CD14-positive monocyte (primary cell): ENCODE measurements at regions not wholly inside any gene's neighbourhood (a gene's known extent, or its start where the extent isn't known, plus 50 kb on each side); places are given as distances from the start of the nearest gene placed in this dataset.

ENCODE experiments used
- DNase-seq, 3 donors: peaks; one replicate each; pipeline ENCODE4 v3.0.0-alpha.2; 2011 to 2022
- H2AFZ ChIP-seq: 2 replicates; pipeline ENCODE4 v1.6.0; 2012; ENCODE audit warnings: mild to moderate bottlenecking, low read depth, low read length, inconsistent platforms; ENCODE audit not compliant: insufficient read depth, poor library complexity, severe bottlenecking
- H3K27ac ChIP-seq, 2 donors: 1 replicate in 1 of 2; 2 replicates in 1 of 2; pipeline ENCODE4 v1.5.1; 2012 to 2013; ENCODE audit warnings: low read length in 2 of 2, control low read depth in 1 of 2, inconsistent platforms in 1 of 2, low read depth in 1 of 2, mild to moderate bottlenecking in 1 of 2
- H3K27me3 ChIP-seq, 2 donors: one replicate each; pipeline versions ENCODE4 v1.6.0 to v1.6.1; 2011 to 2013; ENCODE audit warnings: low read length in 2 of 2; ENCODE audit not compliant: control insufficient read depth in 2 of 2, insufficient read depth in 2 of 2
- H3K36me3 ChIP-seq, 2 donors: replicated peaks in 1 of 2; 1 replicate in 1 of 2; 2 replicates in 1 of 2; pipeline versions ENCODE4 v1.5.1 to v1.6.1; 2012 to 2013; ENCODE audit warnings: low read length in 2 of 2, control low read depth in 1 of 2, inconsistent platforms in 1 of 2, mild to moderate bottlenecking in 1 of 2; ENCODE audit not compliant: insufficient read depth in 2 of 2, control insufficient read depth in 1 of 2
- H3K4me1 ChIP-seq, 2 donors: 1 replicate in 1 of 2; 2 replicates in 1 of 2; pipeline versions ENCODE4 v1.5.1 to v1.6.1; 2012 to 2013; ENCODE audit warnings: low read length in 2 of 2, control low read depth in 1 of 2, inconsistent platforms in 1 of 2, mild to moderate bottlenecking in 1 of 2, moderate library complexity in 1 of 2; ENCODE audit not compliant: insufficient read depth in 2 of 2, control insufficient read depth in 1 of 2
- H3K4me2 ChIP-seq: replicated peaks from 2 replicates; pipeline ENCODE3; 2012; ENCODE audit warnings: low read length, moderate library complexity, mild to moderate bottlenecking; ENCODE audit not compliant: poor library complexity, severe bottlenecking; ENCODE audit errors: extremely low read depth
- H3K4me3 ChIP-seq, 3 experiments: fragments of 200-600 bp in 1 of 3; sonication (generic) in 1 of 3; replicated peaks in 1 of 3; 1 replicate in 2 of 3; 2 replicates in 1 of 3; pipeline ENCODE4 v1.5.1; 2011 to 2013; ENCODE audit warnings: low read length in 3 of 3, mild to moderate bottlenecking in 3 of 3, control low read depth in 2 of 3, low read depth in 2 of 3, inconsistent platforms in 1 of 3, moderate library complexity in 1 of 3
- H3K79me2 ChIP-seq: 2 replicates; pipeline ENCODE4 v1.6.0; 2012; ENCODE audit warnings: mild to moderate bottlenecking, control low read depth, inconsistent platforms, low read length, moderate library complexity; ENCODE audit not compliant: insufficient read depth
- H3K9ac ChIP-seq: 2 replicates; pipeline ENCODE4 v1.6.0; 2017; ENCODE audit warnings: low read length, mild to moderate bottlenecking; ENCODE audit not compliant: insufficient read depth, poor library complexity, severe bottlenecking
- H3K9me3 ChIP-seq, 2 donors: replicated peaks in 1 of 2; 1 replicate in 1 of 2; 2 replicates in 1 of 2; pipeline versions ENCODE4 v1.5.1 to v1.6.1; 2012 to 2013; ENCODE audit warnings: low read length in 2 of 2, control low read depth in 1 of 2; ENCODE audit not compliant: control insufficient read depth in 1 of 2, insufficient read depth in 1 of 2
- H4K20me1 ChIP-seq: 2 replicates; pipeline ENCODE4 v1.6.0; 2012; ENCODE audit warnings: mild to moderate bottlenecking, low read length, control low read depth, moderate library complexity; ENCODE audit not compliant: insufficient read depth
- H3K27ac Mint-ChIP-seq, 7 donors: one replicate each; pipeline ENCODE4 v1.8.0; 2020; ENCODE audit warnings: mild to moderate bottlenecking in 7 of 7, mixed read lengths in 7 of 7, moderate library complexity in 6 of 7, inconsistent platforms in 2 of 7
- H3K27me3 Mint-ChIP-seq, 3 donors: one replicate each; pipeline ENCODE4 v1.8.0; 2021 to 2022; ENCODE audit warnings: low read depth in 3 of 3, mild to moderate bottlenecking in 3 of 3, mixed read lengths in 3 of 3, moderate library complexity in 3 of 3, inconsistent platforms in 1 of 3
- H3K36me3 Mint-ChIP-seq, 2 donors: one replicate each; pipeline ENCODE4 v1.8.0; 2020; ENCODE audit warnings: mixed read lengths in 2 of 2, inconsistent platforms in 1 of 2, mild to moderate bottlenecking in 1 of 2
- H3K4me1 Mint-ChIP-seq: one replicate; pipeline ENCODE4 v1.8.0; 2020; ENCODE audit warnings: mild to moderate bottlenecking, mixed read lengths
- H3K4me3 Mint-ChIP-seq, 2 donors: one replicate each; pipeline ENCODE4 v1.8.0; 2020; ENCODE audit warnings: mild to moderate bottlenecking in 2 of 2, mixed read lengths in 2 of 2, moderate library complexity in 1 of 2
- H3K9me3 Mint-ChIP-seq, 7 donors: one replicate each; pipeline ENCODE4 v1.8.0; 2020 to 2022; ENCODE audit warnings: mixed read lengths in 7 of 7, mild to moderate bottlenecking in 6 of 7, moderate library complexity in 6 of 7, inconsistent platforms in 2 of 7
- WGBS: methylation state at CpG from one replicate; pipeline ENCODE4 v1.1.5; 2013; ENCODE audit warnings: missing lambda C conversion rate; ENCODE audit not compliant: insufficient coverage; 5-methylcytosine and 5-hydroxymethylcytosine counted together
- intact Hi-C, 2 donors: fragments of 100-400 bp; cut with micrococcal nuclease; formaldehyde crosslinking; loops; one replicate each; pipeline versions ENCODE4 v1.15.0 to v1.15.1; 2023
- TF ChIP-seq, protein P1 (sequence below): fragments of 200-600 bp; IDR thresholded peaks from one replicate; pipeline ENCODE4 v1.8.0; 2022; ENCODE audit warnings: antibody characterized with exemption, mild to moderate bottlenecking

DNA sequence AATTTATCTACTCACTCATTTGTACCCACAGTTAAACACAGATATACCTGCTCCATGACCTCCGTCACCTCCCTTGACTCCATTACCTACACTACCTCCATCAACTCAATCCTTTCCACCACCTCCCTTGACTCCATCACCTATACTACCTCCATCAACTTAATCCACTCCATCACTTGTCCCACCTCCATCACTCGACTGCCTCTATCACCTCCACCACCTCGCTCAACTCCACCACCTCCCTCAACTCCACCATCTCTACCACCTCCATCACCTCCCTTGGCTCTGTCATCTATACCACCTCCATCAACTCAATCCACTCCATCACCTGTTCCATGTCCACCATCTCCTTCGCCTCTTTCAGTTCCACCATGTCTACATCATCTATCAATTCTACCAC, 51.3 kb upstream of the WNT7A start:
- H3K36me3 ChIP-seq, result no peaks in the 10 kb centered on the region
- DNase-seq, result no peak
- no peaks in the 10 kb centered on the region for H3K4me1 ChIP-seq
- H2AFZ ChIP-seq, result no peak overlapping the region
- Mint-ChIP-seq H3K9me3 (peaks cover 19 to 31% (median 26%) of the 10 kb centered on the region in 7 donors), H3K27me3 (peaks cover 14 to 36% (median 20%) of the 10 kb centered on the region in 3 donors), H3K36me3 (peaks cover 0 to 4% of the 10 kb centered on the region in 2 donors), H3K27ac (no peak overlapping the region), H3K4me1 (peaks cover 4% of the 10 kb centered on the region), H3K4me3 (no peak overlapping the region)
- H3K27me3 ChIP-seq, result peaks cover 0 to 11% of the 10 kb centered on the region in 2 donors
- TF ChIP-seq, protein P1, sequence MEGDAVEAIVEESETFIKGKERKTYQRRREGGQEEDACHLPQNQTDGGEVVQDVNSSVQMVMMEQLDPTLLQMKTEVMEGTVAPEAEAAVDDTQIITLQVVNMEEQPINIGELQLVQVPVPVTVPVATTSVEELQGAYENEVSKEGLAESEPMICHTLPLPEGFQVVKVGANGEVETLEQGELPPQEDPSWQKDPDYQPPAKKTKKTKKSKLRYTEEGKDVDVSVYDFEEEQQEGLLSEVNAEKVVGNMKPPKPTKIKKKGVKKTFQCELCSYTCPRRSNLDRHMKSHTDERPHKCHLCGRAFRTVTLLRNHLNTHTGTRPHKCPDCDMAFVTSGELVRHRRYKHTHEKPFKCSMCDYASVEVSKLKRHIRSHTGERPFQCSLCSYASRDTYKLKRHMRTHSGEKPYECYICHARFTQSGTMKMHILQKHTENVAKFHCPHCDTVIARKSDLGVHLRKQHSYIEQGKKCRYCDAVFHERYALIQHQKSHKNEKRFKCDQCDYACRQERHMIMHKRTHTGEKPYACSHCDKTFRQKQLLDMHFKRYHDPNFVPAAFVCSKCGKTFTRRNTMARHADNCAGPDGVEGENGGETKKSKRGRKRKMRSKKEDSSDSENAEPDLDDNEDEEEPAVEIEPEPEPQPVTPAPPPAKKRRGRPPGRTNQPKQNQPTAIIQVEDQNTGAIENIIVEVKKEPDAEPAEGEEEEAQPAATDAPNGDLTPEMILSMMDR, result no peak
- 90% methylated on average over 4 of the region's 4 CpGs for whole genome bisulfite sequencing
- H3K27ac ChIP-seq, result no peak overlapping the region
- H3K79me2 ChIP-seq, result no peaks in the 10 kb centered on the region
- no peak overlapping the region for H3K4me3 ChIP-seq
- H3K9me3 ChIP-seq, result peaks cover 4 to 17% of the 10 kb centered on the region in 2 donors
- H3K4me2 ChIP-seq, result no peak overlapping the region
- H3K9ac ChIP-seq, result no peak overlapping the region
- H4K20me1 ChIP-seq, result no peaks in the 10 kb centered on the region
- intact Hi-C loops, result no loop called here
